OCI-LY7 (cell line): ENCODE measurements at regions not wholly inside any gene's neighbourhood (a gene's known extent, or its start where the extent isn't known, plus 50 kb on each side); places are given as distances from the start of the nearest gene placed in this dataset.

ENCODE experiments used
- EZH2phosphoT487 ChIP-seq: fragments of 200-600 bp; sonication (generic); IDR thresholded peaks from 2 replicates; pipeline ENCODE4 v1.6.1; 2018; ENCODE audit warnings: low read depth, borderline replicate concordance, mild to moderate bottlenecking, mixed run types, antibody characterized with exemption, low read length, moderate library complexity, mixed read lengths
- TF ChIP-seq, protein P1 (sequence below): fragments of 200-600 bp; sonication (generic); conservative IDR thresholded peaks from 2 replicates; pipeline ENCODE4 v1.5.1; 2014; ENCODE audit warnings: mild to moderate bottlenecking, antibody characterized with exemption, low read length, moderate library complexity, mixed read lengths

DNA sequence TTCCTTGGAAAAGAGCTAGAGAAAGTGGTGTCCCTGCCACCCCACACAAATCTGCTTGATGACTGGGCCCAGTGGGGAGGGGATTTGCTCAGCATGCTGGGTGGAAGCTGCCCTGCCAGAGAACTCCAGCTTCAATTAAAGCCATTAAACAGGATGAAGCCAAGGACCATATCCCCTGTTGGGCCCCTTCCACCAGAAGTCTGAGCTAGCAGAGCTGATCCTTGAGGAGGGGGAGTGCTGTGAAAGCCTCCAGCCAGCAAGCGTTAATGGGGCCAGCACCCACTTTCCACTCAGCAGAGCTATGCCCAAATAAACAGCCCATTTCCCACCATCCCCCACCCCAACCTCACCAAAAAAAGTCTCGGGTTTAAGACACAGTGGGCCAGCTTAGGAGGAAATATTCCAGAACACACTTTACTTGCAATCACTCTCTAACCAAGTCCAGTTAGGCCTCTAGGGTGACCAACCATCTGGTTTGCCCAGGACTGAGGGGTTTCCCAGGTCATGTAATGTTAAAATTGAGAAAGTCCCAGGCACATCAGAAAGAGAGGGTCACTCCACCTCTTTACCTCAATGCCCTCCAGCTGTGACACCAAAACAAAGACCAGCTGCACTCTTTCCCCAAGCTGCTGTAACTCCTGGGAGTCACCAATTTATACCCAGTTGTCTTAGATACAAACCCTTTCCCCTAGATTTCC, 132.3 kb downstream of the FOXI3 start:
- no peak for TF ChIP-seq EZH2phosphoT487
- TF ChIP-seq, protein P1, sequence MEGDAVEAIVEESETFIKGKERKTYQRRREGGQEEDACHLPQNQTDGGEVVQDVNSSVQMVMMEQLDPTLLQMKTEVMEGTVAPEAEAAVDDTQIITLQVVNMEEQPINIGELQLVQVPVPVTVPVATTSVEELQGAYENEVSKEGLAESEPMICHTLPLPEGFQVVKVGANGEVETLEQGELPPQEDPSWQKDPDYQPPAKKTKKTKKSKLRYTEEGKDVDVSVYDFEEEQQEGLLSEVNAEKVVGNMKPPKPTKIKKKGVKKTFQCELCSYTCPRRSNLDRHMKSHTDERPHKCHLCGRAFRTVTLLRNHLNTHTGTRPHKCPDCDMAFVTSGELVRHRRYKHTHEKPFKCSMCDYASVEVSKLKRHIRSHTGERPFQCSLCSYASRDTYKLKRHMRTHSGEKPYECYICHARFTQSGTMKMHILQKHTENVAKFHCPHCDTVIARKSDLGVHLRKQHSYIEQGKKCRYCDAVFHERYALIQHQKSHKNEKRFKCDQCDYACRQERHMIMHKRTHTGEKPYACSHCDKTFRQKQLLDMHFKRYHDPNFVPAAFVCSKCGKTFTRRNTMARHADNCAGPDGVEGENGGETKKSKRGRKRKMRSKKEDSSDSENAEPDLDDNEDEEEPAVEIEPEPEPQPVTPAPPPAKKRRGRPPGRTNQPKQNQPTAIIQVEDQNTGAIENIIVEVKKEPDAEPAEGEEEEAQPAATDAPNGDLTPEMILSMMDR = no peak
